NCI-H1092 (cell line): ENCODE measurements at regions not wholly inside any gene's neighbourhood (a gene's known extent, or its start where the extent isn't known, plus 50 kb on each side); places are given as distances from the start of the nearest gene placed in this dataset.

Experiments used
- DNase-seq: peaks from one replicate; lab custom pipeline; 2025; lab: John Stamatoyannopoulos, UW

- no peak for DNase-seq
Measured at GRCh38 chr18:73232933-73233332, 365.1 kb upstream of the NETO1 start.

- DNase-seq: no peak
Measured at GRCh38 chr18:73220663-73221062, 352.9 kb upstream of the NETO1 start.

GRCh38 chr18:73218293-73218692 is 350.5 kb upstream of the NETO1 start:
- no peak for DNase-seq

GRCh38 chr18:73214970-73215369 is 347.2 kb upstream of the NETO1 start:
- no peak for DNase-seq

- DNase-seq: no peak
Measured at GRCh38 chr18:73212442-73212841, 344.7 kb upstream of the NETO1 start.

- no peak for DNase-seq
Measured at GRCh38 chr18:73201940-73202339, 334.2 kb upstream of the NETO1 start.

- no peak for DNase-seq
Measured at GRCh38 chr18:73199151-73199550, 331.4 kb upstream of the NETO1 start.

GRCh38 chr18:73189718-73190117 is 321.9 kb upstream of the NETO1 start:
- DNase-seq: no peak

GRCh38 chr18:73168236-73168635 is 300.4 kb upstream of the NETO1 start:
- no peak for DNase-seq

GRCh38 chr18:73164430-73164829 is 296.6 kb upstream of the NETO1 start:
- no peak for DNase-seq

GRCh38 chr18:73163236-73163635 is 295.4 kb upstream of the NETO1 start:
- no peak for DNase-seq

- no peak for DNase-seq
Measured at GRCh38 chr18:73156117-73156516, 288.3 kb upstream of the NETO1 start.

- no peak for DNase-seq
Measured at GRCh38 chr18:73153271-73153670, 285.5 kb upstream of the NETO1 start.

GRCh38 chr18:73151086-73151485 is 283.3 kb upstream of the NETO1 start:
- DNase-seq: no peak

- DNase-seq: no peak
Measured at GRCh38 chr18:73150199-73150598, 282.4 kb upstream of the NETO1 start.

GRCh38 chr18:73147590-73147989 is 279.8 kb upstream of the NETO1 start:
- no peak for DNase-seq

GRCh38 chr18:73144030-73144429 is 276.2 kb upstream of the NETO1 start:
- DNase-seq: no peak

- DNase-seq: no peak
Measured at GRCh38 chr18:73136134-73136533, 268.3 kb upstream of the NETO1 start.

- DNase-seq: no peak
Measured at GRCh38 chr18:73124175-73124574, 256.4 kb upstream of the NETO1 start.

- no peak for DNase-seq
Measured at GRCh38 chr18:73121207-73121606, 253.4 kb upstream of the NETO1 start.

GRCh38 chr18:73120626-73121025 is 252.8 kb upstream of the NETO1 start:
- no peak for DNase-seq

GRCh38 chr18:73119574-73119973 is 251.8 kb upstream of the NETO1 start:
- DNase-seq: no peak

- no peak for DNase-seq
Measured at GRCh38 chr18:73118121-73118816, 250.5 kb upstream of the NETO1 start.

- no peak for DNase-seq
Measured at GRCh38 chr18:73110307-73110706, 242.5 kb upstream of the NETO1 start.
